ENCODE measurements at regions not wholly inside any gene's neighbourhood (a gene's known extent, or its start where the extent isn't known, plus 50 kb on each side); places are given as distances from the start of the nearest gene placed in this dataset.

GRCh38 chr2:226603606-226604005, 196.0 kb downstream of the IRS1 start:
- H4K20me1 ChIP-seq (ENCODE audit: control insufficient read depth, extremely low read depth, insufficient read depth, low read length), result no peaks in the 10 kb centered on the region
- no peak for TF ChIP-seq CTCF (conservative IDR thresholded peaks at IDR 0.05 in 1 of 2, IDR thresholded peaks at IDR 0.05 in 1 of 2; ENCODE audit: low read depth in 1 of 2, low read length in 2 of 2)
- no peak for TF ChIP-seq EZH2 (IDR thresholded peaks at IDR 0.05; ENCODE audit: low read length, missing control alignments)
- no peaks in the 10 kb centered on the region for H3K79me2 ChIP-seq (ENCODE audit: control insufficient read depth, insufficient read depth, low read length)
- no peak overlapping the region for H3K4me2 ChIP-seq (ENCODE audit: extremely low read depth, insufficient read depth, low read length)
- no peak for DNase-seq (ENCODE audit: low read depth in 2 of 2)
- no peaks in the 10 kb centered on the region for H3K9me3 ChIP-seq (ENCODE audit: control insufficient read depth, insufficient read depth, low read depth, low read length)
- no peak overlapping the region for H2AFZ ChIP-seq (ENCODE audit: low read length)
- H3K27me3 ChIP-seq (ENCODE audit: control insufficient read depth, insufficient read depth, low read length), result no peaks in the 10 kb centered on the region
- no peaks in the 10 kb centered on the region for H3K36me3 ChIP-seq (ENCODE audit: control insufficient read depth, insufficient read depth, low read length)
- H3K9ac ChIP-seq (ENCODE audit: insufficient read depth, low read length), result no peak overlapping the region
- no peak overlapping the region for H3K27ac ChIP-seq (ENCODE audit: insufficient read depth, low read length)
- no peaks in the 10 kb centered on the region for H3K4me1 ChIP-seq (ENCODE audit: control insufficient read depth, extremely low read depth, insufficient read depth, low read length)
- H3K4me3 ChIP-seq (replicated peaks in 1 of 4; ENCODE audit: control extremely low read depth in 1 of 4, insufficient read depth in 1 of 4, low read depth in 3 of 4, low read length in 4 of 4), result no peak overlapping the region

- DNase-seq (ENCODE audit: low read depth in 2 of 2), result peak; percentile 49 to 85
- Histone ChIP-seq H3K9me3 (ENCODE audit: control insufficient read depth, insufficient read depth, low read depth, low read length) (no peaks in the 10 kb centered on the region), H3K27me3 (ENCODE audit: control insufficient read depth, insufficient read depth, low read length) (no peaks in the 10 kb centered on the region), H3K4me3 (replicated peaks in 1 of 4; ENCODE audit: control extremely low read depth in 1 of 4, insufficient read depth in 1 of 4, low read depth in 3 of 4, low read length in 4 of 4) (no peak overlapping the region), H3K27ac (ENCODE audit: insufficient read depth, low read length) (no peak overlapping the region), H3K4me1 (ENCODE audit: control insufficient read depth, extremely low read depth, insufficient read depth, low read length) (no peaks in the 10 kb centered on the region), H4K20me1 (ENCODE audit: control insufficient read depth, extremely low read depth, insufficient read depth, low read length) (no peaks in the 10 kb centered on the region), H3K36me3 (ENCODE audit: control insufficient read depth, insufficient read depth, low read length) (no peaks in the 10 kb centered on the region), H3K4me2 (ENCODE audit: extremely low read depth, insufficient read depth, low read length) (no peak overlapping the region), H2AFZ (ENCODE audit: low read length) (no peak overlapping the region), H3K79me2 (ENCODE audit: control insufficient read depth, insufficient read depth, low read length) (no peaks in the 10 kb centered on the region), H3K9ac (ENCODE audit: insufficient read depth, low read length) (no peak overlapping the region)
- no peak for TF ChIP-seq CTCF (conservative IDR thresholded peaks at IDR 0.05 in 1 of 2, IDR thresholded peaks at IDR 0.05 in 1 of 2; ENCODE audit: low read depth in 1 of 2, low read length in 2 of 2)
- no peak for TF ChIP-seq EZH2 (IDR thresholded peaks at IDR 0.05; ENCODE audit: low read length, missing control alignments)
Observed at GRCh38 chr2:226601881-226602662, 197.5 kb downstream of the IRS1 start.

- Histone ChIP-seq H2AFZ (ENCODE audit: low read length) (no peak overlapping the region), H3K4me3 (replicated peaks in 1 of 4; ENCODE audit: control extremely low read depth in 1 of 4, insufficient read depth in 1 of 4, low read depth in 3 of 4, low read length in 4 of 4) (no peak overlapping the region), H3K36me3 (ENCODE audit: control insufficient read depth, insufficient read depth, low read length) (no peaks in the 10 kb centered on the region), H3K27ac (ENCODE audit: insufficient read depth, low read length) (no peak overlapping the region), H3K4me1 (ENCODE audit: control insufficient read depth, extremely low read depth, insufficient read depth, low read length) (no peaks in the 10 kb centered on the region), H4K20me1 (ENCODE audit: control insufficient read depth, extremely low read depth, insufficient read depth, low read length) (no peaks in the 10 kb centered on the region), H3K9ac (ENCODE audit: insufficient read depth, low read length) (no peak overlapping the region), H3K4me2 (ENCODE audit: extremely low read depth, insufficient read depth, low read length) (no peak overlapping the region), H3K9me3 (ENCODE audit: control insufficient read depth, insufficient read depth, low read depth, low read length) (no peaks in the 10 kb centered on the region), H3K79me2 (ENCODE audit: control insufficient read depth, insufficient read depth, low read length) (no peaks in the 10 kb centered on the region), H3K27me3 (ENCODE audit: control insufficient read depth, insufficient read depth, low read length) (no peaks in the 10 kb centered on the region)
- TF ChIP-seq EZH2 (IDR thresholded peaks at IDR 0.05; ENCODE audit: low read length, missing control alignments), result no peak
- no peak for TF ChIP-seq CTCF (conservative IDR thresholded peaks at IDR 0.05 in 1 of 2, IDR thresholded peaks at IDR 0.05 in 1 of 2; ENCODE audit: low read depth in 1 of 2, low read length in 2 of 2)
- no peak for DNase-seq (ENCODE audit: low read depth in 2 of 2)
Observed at GRCh38 chr2:226600802-226601201, 198.8 kb downstream of the IRS1 start.
